ENCODE measurements at regions not wholly inside any gene's neighbourhood (a gene's known extent, or its start where the extent isn't known, plus 50 kb on each side); places are given as distances from the start of the nearest gene placed in this dataset.

- intact Hi-C loops (cut with micrococcal nuclease; ENCODE audit: unreplicated experiment), result no loop called here
- Mint-ChIP-seq H3K36me3 (ENCODE audit: insufficient read depth, unreplicated experiment) (no peaks in the 10 kb centered on the region), H3K4me3 (ENCODE audit: low read depth, unreplicated experiment) (no peak overlapping the region), H3K27me3 (ENCODE audit: unreplicated experiment) (no peaks in the 10 kb centered on the region), H3K27ac (ENCODE audit: unreplicated experiment) (peak overlapping the region; percentile 17), H3K4me1 (ENCODE audit: low read depth, unreplicated experiment) (peaks cover 31% of the 10 kb centered on the region), H3K9me3 (ENCODE audit: low read depth, unreplicated experiment) (no peaks in the 10 kb centered on the region)
- TF ChIP-seq CTCF (IDR thresholded peaks at IDR 0.05; ENCODE audit: unreplicated experiment), result no peak
- no TSS peak for BruUV-seq (replicated peaks)
- DNase-seq, result no peak
- CTCF ChIA-PET, result interaction anchor here (0.7 kb wide), 1 partner anchor 16 kb away, joined by 3 read pairs; no protein-coding TSS in a partner anchor
Measured at GRCh38 chr6:6840831-6841291, 252.3 kb downstream of the LY86 start.

- no peaks in the 10 kb centered on the region for H3K36me3 Mint-ChIP-seq (ENCODE audit: insufficient read depth, unreplicated experiment)
Measured at GRCh38 chr6:6841571-6841970, 253.1 kb downstream of the LY86 start.

GRCh38 chr6:6842291-6842690, 253.8 kb downstream of the LY86 start:
- intact Hi-C loops (cut with micrococcal nuclease; ENCODE audit: unreplicated experiment), result no loop called here
- TF ChIP-seq CTCF (IDR thresholded peaks at IDR 0.05; ENCODE audit: unreplicated experiment), result no peak
- H3K4me1 Mint-ChIP-seq (ENCODE audit: low read depth, unreplicated experiment), result peaks cover 28% of the 10 kb centered on the region
- H3K4me3 Mint-ChIP-seq (ENCODE audit: low read depth, unreplicated experiment), result no peak overlapping the region
- CTCF ChIA-PET, result interaction anchor here (1.2 kb wide), 1 partner anchor 130 kb away, joined by 3 read pairs; no protein-coding TSS in a partner anchor
- no peak for DNase-seq
- H3K36me3 Mint-ChIP-seq (ENCODE audit: insufficient read depth, unreplicated experiment), result no peaks in the 10 kb centered on the region
- BruUV-seq (replicated peaks), result no TSS peak
- H3K9me3 Mint-ChIP-seq (ENCODE audit: low read depth, unreplicated experiment), result peaks cover 3% of the 10 kb centered on the region
- H3K27ac Mint-ChIP-seq (ENCODE audit: unreplicated experiment), result no peak overlapping the region
- no peaks in the 10 kb centered on the region for H3K27me3 Mint-ChIP-seq (ENCODE audit: unreplicated experiment)

More at GRCh38 chr6:6841571-6841970, 253.1 kb downstream of the LY86 start:
- BruUV-seq (replicated peaks), result no TSS peak
- no peaks in the 10 kb centered on the region for H3K27me3 Mint-ChIP-seq (ENCODE audit: unreplicated experiment)
- intact Hi-C loops (cut with micrococcal nuclease; ENCODE audit: unreplicated experiment), result no loop called here
- TF ChIP-seq CTCF (IDR thresholded peaks at IDR 0.05; ENCODE audit: unreplicated experiment), result no peak
- CTCF ChIA-PET, result interaction anchor here (0.7 kb wide), 1 partner anchor 17 kb away, joined by 3 read pairs; no protein-coding TSS in a partner anchor
- peak overlapping the region; percentile 17 for H3K27ac Mint-ChIP-seq (ENCODE audit: unreplicated experiment)
- H3K4me1 Mint-ChIP-seq (ENCODE audit: low read depth, unreplicated experiment), result peaks cover 31% of the 10 kb centered on the region
- DNase-seq, result no peak
- no peak overlapping the region for H3K4me3 Mint-ChIP-seq (ENCODE audit: low read depth, unreplicated experiment)
- H3K9me3 Mint-ChIP-seq (ENCODE audit: low read depth, unreplicated experiment), result peaks cover 3% of the 10 kb centered on the region

GRCh38 chr6:6843057-6843627, 254.6 kb downstream of the LY86 start:
- no peak for TF ChIP-seq CTCF (IDR thresholded peaks at IDR 0.05; ENCODE audit: unreplicated experiment)
- H3K4me3 Mint-ChIP-seq (ENCODE audit: low read depth, unreplicated experiment), result no peak overlapping the region
- CTCF ChIA-PET, result interaction anchor here (1.2 kb wide), 1 partner anchor 131 kb away, joined by 3 read pairs; no protein-coding TSS in a partner anchor
- H3K27ac Mint-ChIP-seq (ENCODE audit: unreplicated experiment), result no peak overlapping the region
- no TSS peak for BruUV-seq (replicated peaks)
- DNase-seq, result no peak
- no peaks in the 10 kb centered on the region for H3K36me3 Mint-ChIP-seq (ENCODE audit: insufficient read depth, unreplicated experiment)
- H3K9me3 Mint-ChIP-seq (ENCODE audit: low read depth, unreplicated experiment), result peaks cover 3% of the 10 kb centered on the region
- intact Hi-C loops (cut with micrococcal nuclease; ENCODE audit: unreplicated experiment), result no loop called here
- H3K4me1 Mint-ChIP-seq (ENCODE audit: low read depth, unreplicated experiment), result peaks cover 22% of the 10 kb centered on the region
- no peaks in the 10 kb centered on the region for H3K27me3 Mint-ChIP-seq (ENCODE audit: unreplicated experiment)

All from Calu3 (cell line).